GM23338 (cell line): ENCODE measurements at regions not wholly inside any gene's neighbourhood (a gene's known extent, or its start where the extent isn't known, plus 50 kb on each side); places are given as distances from the start of the nearest gene placed in this dataset.

Experiments used
- ATAC-seq: fragments of 200-7000 bp; cut with Tn5 transposase; 3 replicates; pipeline ENCODE4 v1.9.1; 2020
- DNase-seq: peaks from one replicate; pipeline ENCODE4 v3.0.0-alpha.2; 2015; ENCODE audit warnings: low spot score
- H2AFZ ChIP-seq: fragments of 200-600 bp; sonication (generic); 2 replicates; pipeline ENCODE4 v1.8.0; 2016; ENCODE audit warnings: antibody characterized with exemption, mild to moderate bottlenecking, moderate library complexity
- H3F3A ChIP-seq: fragments of 200-600 bp; sonication (generic); replicated peaks from 2 replicates; pipeline ENCODE4 v1.8.0; 2017; ENCODE audit warnings: antibody characterized with exemption, mixed run types, low read depth
- H3K27ac ChIP-seq: fragments of 200-600 bp; sonication (generic); 2 replicates; pipeline ENCODE4 v1.6.1; 2016; ENCODE audit warnings: low read depth
- H3K27me3 ChIP-seq: fragments of 200-600 bp; sonication (generic); 2 replicates; pipeline ENCODE4 v1.8.0; 2016; ENCODE audit warnings: mild to moderate bottlenecking, mixed run types, moderate library complexity; ENCODE audit not compliant: insufficient read depth
- H3K36me3 ChIP-seq: fragments of 200-600 bp; sonication (generic); 2 replicates; pipeline ENCODE4 v1.8.0; 2016; ENCODE audit warnings: mild to moderate bottlenecking; ENCODE audit not compliant: insufficient read depth
- H3K4me1 ChIP-seq: fragments of 200-600 bp; sonication (generic); 2 replicates; pipeline ENCODE4 v1.8.0; 2016; ENCODE audit warnings: mild to moderate bottlenecking, moderate library complexity; ENCODE audit not compliant: insufficient read depth
- H3K4me2 ChIP-seq: fragments of 200-600 bp; sonication (generic); 2 replicates; pipeline ENCODE4 v1.7.1; 2017; ENCODE audit warnings: mixed run types
- H3K4me3 ChIP-seq: fragments of 200-600 bp; sonication (generic); 2 replicates; pipeline ENCODE4 v1.6.1; 2016; ENCODE audit warnings: mixed run types
- H3K79me2 ChIP-seq: fragments of 200-600 bp; sonication (generic); replicated peaks from 2 replicates; pipeline ENCODE4 v1.8.0; 2017; ENCODE audit warnings: mild to moderate bottlenecking; ENCODE audit not compliant: insufficient read depth
- H3K9me2 ChIP-seq: fragments of 200-600 bp; sonication (generic); 2 replicates; pipeline ENCODE4 v1.8.0; 2017; ENCODE audit not compliant: insufficient read depth
- H4K20me1 ChIP-seq: fragments of 200-600 bp; sonication (generic); replicated peaks from 2 replicates; pipeline ENCODE4 v1.8.0; 2017; ENCODE audit warnings: mild to moderate bottlenecking; ENCODE audit not compliant: insufficient read depth
- H3K27ac Mint-ChIP-seq: 2 replicates; pipeline ENCODE4 v1.8.0; 2020; ENCODE audit warnings: inconsistent platforms, mild to moderate bottlenecking, moderate library complexity, mixed read lengths
- H3K27me3 Mint-ChIP-seq: 3 replicates; pipeline ENCODE4 v1.8.0; 2022; ENCODE audit warnings: low read depth, mild to moderate bottlenecking, moderate library complexity, mixed read lengths, inconsistent platforms; ENCODE audit not compliant: insufficient read depth, poor library complexity
- H3K36me3 Mint-ChIP-seq: 3 replicates; pipeline ENCODE4 v1.8.0; 2021; ENCODE audit warnings: low read depth, mild to moderate bottlenecking, inconsistent platforms, moderate library complexity, mixed read lengths
- H3K4me1 Mint-ChIP-seq: 3 replicates; pipeline ENCODE4 v1.8.0; 2020; ENCODE audit warnings: mild to moderate bottlenecking, inconsistent platforms, mixed read lengths
- H3K4me3 Mint-ChIP-seq: 3 replicates; pipeline ENCODE4 v1.8.0; 2021; ENCODE audit warnings: moderate library complexity, mild to moderate bottlenecking, inconsistent platforms, mixed read lengths
- H3K9me3 Mint-ChIP-seq: 3 replicates; pipeline ENCODE4 v1.8.0; 2020; ENCODE audit warnings: moderate library complexity, mild to moderate bottlenecking, inconsistent platforms, mixed read lengths
- CREB1 ChIP-seq: fragments of 250-450 bp; sonication (Bioruptor Pico); IDR thresholded peaks from 2 replicates; pipeline ENCODE4 v1.5.0; 2020; ENCODE audit warnings: low read depth, mild to moderate bottlenecking, moderate library complexity
- JUNB ChIP-seq: IDR thresholded peaks from one replicate; pipeline ENCODE4 v1.6.1; 2016; ENCODE audit warnings: antibody characterized with exemption; ENCODE audit not compliant: unreplicated experiment
- NANOG ChIP-seq: IDR thresholded peaks from 2 replicates; pipeline ENCODE4 v1.6.1; 2016; ENCODE audit warnings: antibody characterized with exemption, borderline replicate concordance
- POLR2AphosphoS5 ChIP-seq: IDR thresholded peaks from 2 replicates; pipeline ENCODE4 v1.6.1; 2016; ENCODE audit warnings: antibody characterized with exemption, low read depth
- STAT1 ChIP-seq: IDR thresholded peaks from one replicate; pipeline ENCODE4 v1.6.1; 2016; ENCODE audit warnings: antibody characterized with exemption; ENCODE audit not compliant: unreplicated experiment
- ZNF331 ChIP-seq: fragments of 250-450 bp; sonication (Bioruptor Pico); IDR thresholded peaks from 2 replicates; pipeline ENCODE4 v1.5.0; 2020; ENCODE audit warnings: low read depth, mild to moderate bottlenecking, moderate library complexity
- TF ChIP-seq, protein P1 (sequence below): fragments of 250-450 bp; sonication (Bioruptor Pico); IDR thresholded peaks from 2 replicates; pipeline ENCODE4 v1.5.0; 2020; ENCODE audit warnings: mild to moderate bottlenecking, moderate library complexity
- TF ChIP-seq, protein P2 (sequence below): IDR thresholded peaks from one replicate; pipeline ENCODE4 v1.6.1; 2018; ENCODE audit warnings: antibody characterized with exemption; ENCODE audit not compliant: unreplicated experiment

DNA sequence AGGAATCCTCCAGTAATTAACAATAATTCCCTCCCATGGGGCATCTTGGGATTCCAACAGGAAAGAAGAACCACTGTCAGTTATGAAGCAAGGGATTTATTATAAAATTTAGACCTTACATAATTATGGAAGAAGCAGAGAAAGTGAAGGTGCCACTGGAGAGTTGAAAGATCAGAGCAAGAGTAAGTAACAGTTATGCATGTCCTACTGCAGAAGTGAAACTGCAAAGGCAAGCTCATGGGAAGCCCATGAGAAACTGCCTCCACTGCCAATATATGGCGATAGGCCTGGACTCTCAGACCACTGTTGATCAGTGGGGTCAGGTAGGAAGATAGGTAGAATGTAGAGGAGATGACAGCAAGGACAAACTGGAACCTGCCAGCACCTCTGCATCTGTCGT lies 123.6 kb upstream of the ZNF648 start (continued):
- TF ChIP-seq, protein P1, sequence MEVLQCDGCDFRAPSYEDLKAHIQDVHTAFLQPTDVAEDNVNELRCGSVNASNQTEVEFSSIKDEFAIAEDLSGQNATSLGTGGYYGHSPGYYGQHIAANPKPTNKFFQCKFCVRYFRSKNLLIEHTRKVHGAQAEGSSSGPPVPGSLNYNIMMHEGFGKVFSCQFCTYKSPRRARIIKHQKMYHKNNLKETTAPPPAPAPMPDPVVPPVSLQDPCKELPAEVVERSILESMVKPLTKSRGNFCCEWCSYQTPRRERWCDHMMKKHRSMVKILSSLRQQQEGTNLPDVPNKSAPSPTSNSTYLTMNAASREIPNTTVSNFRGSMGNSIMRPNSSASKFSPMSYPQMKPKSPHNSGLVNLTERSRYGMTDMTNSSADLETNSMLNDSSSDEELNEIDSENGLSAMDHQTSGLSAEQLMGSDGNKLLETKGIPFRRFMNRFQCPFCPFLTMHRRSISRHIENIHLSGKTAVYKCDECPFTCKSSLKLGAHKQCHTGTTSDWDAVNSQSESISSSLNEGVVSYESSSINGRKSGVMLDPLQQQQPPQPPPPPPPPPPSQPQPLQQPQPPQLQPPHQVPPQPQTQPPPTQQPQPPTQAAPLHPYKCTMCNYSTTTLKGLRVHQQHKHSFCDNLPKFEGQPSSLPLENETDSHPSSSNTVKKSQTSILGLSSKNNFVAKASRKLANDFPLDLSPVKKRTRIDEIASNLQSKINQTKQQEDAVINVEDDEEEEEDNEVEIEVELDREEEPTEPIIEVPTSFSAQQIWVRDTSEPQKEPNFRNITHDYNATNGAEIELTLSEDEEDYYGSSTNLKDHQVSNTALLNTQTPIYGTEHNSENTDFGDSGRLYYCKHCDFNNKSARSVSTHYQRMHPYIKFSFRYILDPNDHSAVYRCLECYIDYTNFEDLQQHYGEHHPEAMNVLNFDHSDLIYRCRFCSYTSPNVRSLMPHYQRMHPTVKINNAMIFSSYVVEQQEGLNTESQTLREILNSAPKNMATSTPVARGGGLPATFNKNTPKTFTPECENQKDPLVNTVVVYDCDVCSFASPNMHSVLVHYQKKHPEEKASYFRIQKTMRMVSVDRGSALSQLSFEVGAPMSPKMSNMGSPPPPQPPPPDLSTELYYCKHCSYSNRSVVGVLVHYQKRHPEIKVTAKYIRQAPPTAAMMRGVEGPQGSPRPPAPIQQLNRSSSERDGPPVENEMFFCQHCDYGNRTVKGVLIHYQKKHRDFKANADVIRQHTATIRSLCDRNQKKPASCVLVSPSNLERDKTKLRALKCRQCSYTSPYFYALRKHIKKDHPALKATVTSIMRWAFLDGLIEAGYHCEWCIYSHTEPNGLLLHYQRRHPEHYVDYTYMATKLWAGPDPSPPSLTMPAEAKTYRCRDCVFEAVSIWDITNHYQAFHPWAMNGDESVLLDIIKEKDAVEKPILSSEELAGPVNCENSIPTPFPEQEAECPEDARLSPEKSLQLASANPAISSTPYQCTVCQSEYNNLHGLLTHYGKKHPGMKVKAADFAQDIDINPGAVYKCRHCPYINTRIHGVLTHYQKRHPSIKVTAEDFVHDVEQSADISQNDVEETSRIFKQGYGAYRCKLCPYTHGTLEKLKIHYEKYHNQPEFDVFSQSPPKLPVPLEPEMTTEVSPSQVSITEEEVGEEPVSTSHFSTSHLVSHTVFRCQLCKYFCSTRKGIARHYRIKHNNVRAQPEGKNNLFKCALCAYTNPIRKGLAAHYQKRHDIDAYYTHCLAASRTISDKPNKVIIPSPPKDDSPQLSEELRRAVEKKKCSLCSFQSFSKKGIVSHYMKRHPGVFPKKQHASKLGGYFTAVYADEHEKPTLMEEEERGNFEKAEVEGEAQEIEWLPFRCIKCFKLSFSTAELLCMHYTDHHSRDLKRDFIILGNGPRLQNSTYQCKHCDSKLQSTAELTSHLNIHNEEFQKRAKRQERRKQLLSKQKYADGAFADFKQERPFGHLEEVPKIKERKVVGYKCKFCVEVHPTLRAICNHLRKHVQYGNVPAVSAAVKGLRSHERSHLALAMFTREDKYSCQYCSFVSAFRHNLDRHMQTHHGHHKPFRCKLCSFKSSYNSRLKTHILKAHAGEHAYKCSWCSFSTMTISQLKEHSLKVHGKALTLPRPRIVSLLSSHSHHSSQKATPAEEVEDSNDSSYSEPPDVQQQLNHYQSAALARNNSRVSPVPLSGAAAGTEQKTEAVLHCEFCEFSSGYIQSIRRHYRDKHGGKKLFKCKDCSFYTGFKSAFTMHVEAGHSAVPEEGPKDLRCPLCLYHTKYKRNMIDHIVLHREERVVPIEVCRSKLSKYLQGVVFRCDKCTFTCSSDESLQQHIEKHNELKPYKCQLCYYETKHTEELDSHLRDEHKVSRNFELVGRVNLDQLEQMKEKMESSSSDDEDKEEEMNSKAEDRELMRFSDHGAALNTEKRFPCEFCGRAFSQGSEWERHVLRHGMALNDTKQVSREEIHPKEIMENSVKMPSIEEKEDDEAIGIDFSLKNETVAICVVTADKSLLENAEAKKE: no peak
- TF ChIP-seq ZNF331 (CRISPR knock-in tag) (no peak), STAT1 (no peak), JUNB (no peak), CREB1 (CRISPR knock-in tag) (no peak)
- TF ChIP-seq, protein P2, sequence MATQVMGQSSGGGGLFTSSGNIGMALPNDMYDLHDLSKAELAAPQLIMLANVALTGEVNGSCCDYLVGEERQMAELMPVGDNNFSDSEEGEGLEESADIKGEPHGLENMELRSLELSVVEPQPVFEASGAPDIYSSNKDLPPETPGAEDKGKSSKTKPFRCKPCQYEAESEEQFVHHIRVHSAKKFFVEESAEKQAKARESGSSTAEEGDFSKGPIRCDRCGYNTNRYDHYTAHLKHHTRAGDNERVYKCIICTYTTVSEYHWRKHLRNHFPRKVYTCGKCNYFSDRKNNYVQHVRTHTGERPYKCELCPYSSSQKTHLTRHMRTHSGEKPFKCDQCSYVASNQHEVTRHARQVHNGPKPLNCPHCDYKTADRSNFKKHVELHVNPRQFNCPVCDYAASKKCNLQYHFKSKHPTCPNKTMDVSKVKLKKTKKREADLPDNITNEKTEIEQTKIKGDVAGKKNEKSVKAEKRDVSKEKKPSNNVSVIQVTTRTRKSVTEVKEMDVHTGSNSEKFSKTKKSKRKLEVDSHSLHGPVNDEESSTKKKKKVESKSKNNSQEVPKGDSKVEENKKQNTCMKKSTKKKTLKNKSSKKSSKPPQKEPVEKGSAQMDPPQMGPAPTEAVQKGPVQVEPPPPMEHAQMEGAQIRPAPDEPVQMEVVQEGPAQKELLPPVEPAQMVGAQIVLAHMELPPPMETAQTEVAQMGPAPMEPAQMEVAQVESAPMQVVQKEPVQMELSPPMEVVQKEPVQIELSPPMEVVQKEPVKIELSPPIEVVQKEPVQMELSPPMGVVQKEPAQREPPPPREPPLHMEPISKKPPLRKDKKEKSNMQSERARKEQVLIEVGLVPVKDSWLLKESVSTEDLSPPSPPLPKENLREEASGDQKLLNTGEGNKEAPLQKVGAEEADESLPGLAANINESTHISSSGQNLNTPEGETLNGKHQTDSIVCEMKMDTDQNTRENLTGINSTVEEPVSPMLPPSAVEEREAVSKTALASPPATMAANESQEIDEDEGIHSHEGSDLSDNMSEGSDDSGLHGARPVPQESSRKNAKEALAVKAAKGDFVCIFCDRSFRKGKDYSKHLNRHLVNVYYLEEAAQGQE: no peak

DNA sequence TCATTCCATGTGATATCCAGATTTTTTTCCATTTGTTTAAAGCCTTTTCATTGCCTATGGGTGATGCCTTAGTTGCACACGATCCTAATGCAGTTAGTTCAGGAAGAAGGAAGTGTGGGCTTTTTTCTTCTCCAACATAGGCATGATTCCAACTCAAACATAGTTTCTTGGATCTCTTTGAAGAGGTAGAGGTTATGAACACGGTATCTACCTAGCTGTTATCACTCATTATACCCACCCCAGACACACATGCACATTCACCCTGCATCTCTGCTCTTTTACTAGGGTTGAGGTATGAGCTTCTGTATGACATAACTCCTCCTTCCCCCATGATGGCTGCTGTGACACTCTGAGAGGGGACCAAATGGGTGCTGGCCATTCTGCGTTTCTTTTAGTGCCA lies 122.1 kb upstream of the ZNF648 start:
- Histone ChIP-seq H3F3A (no peaks in the 10 kb centered on the region), H3K4me1 (no peaks in the 10 kb centered on the region), H3K79me2 (no peaks in the 10 kb centered on the region), H3K9me2 (peaks cover 5% of the 10 kb centered on the region; the same call in 1 of the 2 replicates), H3K27ac (no peak overlapping the region), H3K4me3 (no peak overlapping the region), H3K4me2 (no peak overlapping the region), H2AFZ (no peak overlapping the region; the same call in 1 of the 2 replicates), H3K27me3 (no peaks in the 10 kb centered on the region), H3K36me3 (no peaks in the 10 kb centered on the region), H4K20me1 (no peaks in the 10 kb centered on the region)
- Mint-ChIP-seq H3K9me3 (no peaks in the 10 kb centered on the region), H3K27me3 (no peaks in the 10 kb centered on the region), H3K36me3 (no peaks in the 10 kb centered on the region), H3K4me3 (no peak overlapping the region), H3K27ac (no peak overlapping the region), H3K4me1 (no peaks in the 10 kb centered on the region)
- DNase-seq: no peak
- ATAC-seq: no peak
- TF ChIP-seq NANOG (no peak), STAT1 (no peak), ZNF331 (CRISPR knock-in tag) (no peak), JUNB (no peak), POLR2AphosphoS5 (no peak)
